HG02763 (cell line): ENCODE measurements at regions not wholly inside any gene's neighbourhood (a gene's known extent, or its start where the extent isn't known, plus 50 kb on each side); places are given as distances from the start of the nearest gene placed in this dataset.
"Not testable (repeated sequence)": the region's sequence is repeated elsewhere in the genome, so short reads cannot be mapped to it uniquely, and the experiment has no call there.

Experiments
- ATAC-seq: cut with Tn5 transposase; IDR thresholded peaks from one replicate; pipeline ENCODE4 v1.9.1; 2021; ENCODE audit warnings: mild to moderate bottlenecking, moderate library complexity; ENCODE audit not compliant: unreplicated experiment

- ATAC-seq = not testable (repeated sequence)
Observed at GRCh38 chr4:19016550-19016949, 995.0 kb upstream of the LCORL start.

GRCh38 chr4:19014594-19014993 is 993.0 kb upstream of the LCORL start:
- ATAC-seq = no peak

GRCh38 chr4:19010761-19011160 is 989.2 kb upstream of the LCORL start:
- ATAC-seq = no peak

- ATAC-seq = no peak
Observed at GRCh38 chr4:19009881-19010280, 988.3 kb upstream of the LCORL start.

GRCh38 chr4:19005211-19005610 is 983.7 kb upstream of the LCORL start:
- no peak for ATAC-seq

- no peak for ATAC-seq
Observed at GRCh38 chr4:19002170-19002569, 980.6 kb upstream of the LCORL start.

GRCh38 chr4:18999595-18999994 is 978.0 kb upstream of the LCORL start:
- ATAC-seq = no peak

GRCh38 chr4:18981234-18981615 is 959.7 kb upstream of the LCORL start:
- ATAC-seq = no peak

- ATAC-seq = peak; percentile 90
Observed at GRCh38 chr4:18980516-18981233, 959.1 kb upstream of the LCORL start.

- ATAC-seq = no peak
Observed at GRCh38 chr4:18976884-18977283, 955.3 kb upstream of the LCORL start.

GRCh38 chr4:18975916-18976808 is 954.6 kb upstream of the LCORL start:
- no peak for ATAC-seq

- ATAC-seq = no peak
Observed at GRCh38 chr4:18973296-18973695, 951.7 kb upstream of the LCORL start.

- ATAC-seq = no peak
Observed at GRCh38 chr4:18961879-18962278, 940.3 kb upstream of the LCORL start.

GRCh38 chr4:18961266-18961665 is 939.7 kb upstream of the LCORL start:
- ATAC-seq = no peak

GRCh38 chr4:18957716-18958115 is 936.2 kb upstream of the LCORL start:
- no peak for ATAC-seq

GRCh38 chr4:18954538-18954937 is 933.0 kb upstream of the LCORL start:
- ATAC-seq = no peak

- no peak for ATAC-seq
Observed at GRCh38 chr4:18953613-18954012, 932.1 kb upstream of the LCORL start.

GRCh38 chr4:18945464-18945863 is 923.9 kb upstream of the LCORL start:
- no peak for ATAC-seq

GRCh38 chr4:18942874-18943273 is 921.3 kb upstream of the LCORL start:
- ATAC-seq = no peak

- ATAC-seq = no peak
Observed at GRCh38 chr4:18938343-18939099, 917.0 kb upstream of the LCORL start.

- no peak for ATAC-seq
Observed at GRCh38 chr4:18937746-18938145, 916.2 kb upstream of the LCORL start.
